Ishikawa (cell line): ENCODE measurements at regions not wholly inside any gene's neighbourhood (a gene's known extent, or its start where the extent isn't known, plus 50 kb on each side); places are given as distances from the start of the nearest gene placed in this dataset.

Experiments
- CEBPB ChIP-seq: IDR thresholded peaks from 2 replicates; pipeline ENCODE4 v1.6.1; 2012
- EGR1 ChIP-seq: IDR thresholded peaks from 2 replicates; pipeline ENCODE4 v1.6.1; 2012
- EP300 ChIP-seq: IDR thresholded peaks from 2 replicates; pipeline ENCODE4 v1.6.1; 2012; ENCODE audit warnings: borderline replicate concordance
- FOXM1 ChIP-seq: IDR thresholded peaks from 2 replicates; pipeline ENCODE4 v1.6.1; 2012; ENCODE audit warnings: low read depth, borderline replicate concordance
- RAD21 ChIP-seq: IDR thresholded peaks from 2 replicates; pipeline ENCODE4 v1.6.1; 2012; ENCODE audit warnings: low read depth
- TAF1 ChIP-seq: IDR thresholded peaks from 2 replicates; pipeline ENCODE4 v1.6.1; 2012; ENCODE audit warnings: low read depth, mild to moderate bottlenecking
- TCF12 ChIP-seq: IDR thresholded peaks from 2 replicates; pipeline ENCODE4 v1.6.1; 2012; ENCODE audit warnings: low read depth
- YY1 ChIP-seq: IDR thresholded peaks from 2 replicates; pipeline ENCODE4 v1.6.1; 2012; ENCODE audit warnings: low read depth

DNA sequence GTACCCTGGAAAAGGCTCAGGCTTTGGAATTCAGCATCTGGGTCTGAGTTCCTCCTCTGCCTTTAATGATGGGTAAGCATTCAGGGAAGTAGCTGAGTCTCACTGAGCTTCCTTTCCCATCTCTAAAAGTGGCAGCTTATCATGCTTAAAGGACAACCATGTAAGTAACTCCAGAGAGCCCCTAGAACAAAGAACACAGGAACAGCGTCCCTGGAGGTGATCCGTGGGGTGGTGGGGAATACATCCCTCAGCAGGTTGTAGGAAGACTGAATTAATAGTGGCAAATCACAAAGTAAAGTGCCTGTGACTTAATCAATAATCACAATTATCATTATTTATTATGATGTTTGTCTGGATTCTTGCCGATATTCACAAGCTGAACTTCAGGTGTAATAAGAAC, 114.7 kb upstream of the ISX start:
- no peak for TF ChIP-seq CEBPB
- TF ChIP-seq FOXM1 = no peak
- TF ChIP-seq TCF12 = no peak
- no peak for TF ChIP-seq TAF1
- TF ChIP-seq RAD21 = no peak
- no peak for TF ChIP-seq YY1
- no peak for TF ChIP-seq EP300
- TF ChIP-seq EGR1 = no peak
